H1 (cell line): ENCODE measurements at regions not wholly inside any gene's neighbourhood (a gene's known extent, or its start where the extent isn't known, plus 50 kb on each side); places are given as distances from the start of the nearest gene placed in this dataset.
A peak's percentile ranks its signal among the peaks of the same experiment; 100 is the strongest.

Experiments
- CTCF ChIA-PET: fragments of 300-600 bp; sonication (Branson Sonifier 250); formaldehyde crosslinking; loops from one replicate; lab custom pipeline; 2021; ENCODE audit not compliant: partially characterized antibody; lab: Charles Lee
- POLR2A ChIA-PET: fragments of 300-600 bp; sonication (Branson Sonifier 250); formaldehyde crosslinking; loops from one replicate; lab custom pipeline; 2021; ENCODE audit warnings: inconsistent platforms; ENCODE audit not compliant: partially characterized antibody; lab: Charles Lee
- DNase-seq, 2 experiments: peaks; one replicate each; pipeline versions ENCODE4 v3.0.0 to v3.0.0-alpha.2; 2010 to 2022; ENCODE audit warnings: low spot score in 2 of 2, low read depth in 1 of 2, mixed read lengths in 1 of 2
- FAIRE-seq: peaks from 2 replicates; lab custom pipeline; 2011; peaks lifted over from hg19 to GRCh38; lab: Jason Lieb, UNC
- H2AFZ ChIP-seq: 2 replicates; pipeline ENCODE4 v1.8.1; 2012; ENCODE audit warnings: low read length, inconsistent platforms
- H2AK5ac ChIP-seq: 2 replicates; pipeline ENCODE4 v1.6.1; 2013; ENCODE audit warnings: low read depth, low read length
- H2BK120ac ChIP-seq: replicated peaks from 2 replicates; pipeline ENCODE3; 2013; ENCODE audit warnings: low read depth, low read length, inconsistent platforms
- H2BK12ac ChIP-seq: 2 replicates; pipeline ENCODE4 v1.6.1; 2013; ENCODE audit warnings: low read depth, low read length
- H2BK15ac ChIP-seq: 2 replicates; pipeline ENCODE4 v1.6.1; 2013; ENCODE audit warnings: low read length
- H2BK20ac ChIP-seq: 2 replicates; pipeline ENCODE4 v1.6.1; 2013; ENCODE audit warnings: low read length
- H2BK5ac ChIP-seq: 2 replicates; pipeline ENCODE4 v1.6.1; 2013; ENCODE audit warnings: low read depth, low read length
- H3K14ac ChIP-seq: 2 replicates; pipeline ENCODE4 v1.6.1; 2013; ENCODE audit warnings: inconsistent platforms; ENCODE audit not compliant: insufficient read length
- H3K18ac ChIP-seq: 2 replicates; pipeline ENCODE4 v1.6.1; 2013; ENCODE audit warnings: low read length; ENCODE audit errors: extremely low read depth
- H3K23ac ChIP-seq: 2 replicates; pipeline ENCODE4 v1.6.1; 2013; ENCODE audit warnings: inconsistent platforms; ENCODE audit not compliant: insufficient read length
- H3K23me2 ChIP-seq: 2 replicates; pipeline ENCODE4 v1.6.1; 2013; ENCODE audit warnings: low read depth, low read length
- H3K27ac ChIP-seq: 2 replicates; pipeline ENCODE4 v1.6.1; 2011; ENCODE audit warnings: low read depth, low read length, inconsistent platforms
- H3K27me3 ChIP-seq, 4 experiments: replicated peaks in 1 of 4; 1 replicate in 1 of 4; 2 replicates in 3 of 4; pipeline versions ENCODE4 v1.6.1 to v1.8.1; 2011 to 2013; ENCODE audit warnings: low read length in 3 of 4, mild to moderate bottlenecking in 3 of 4, inconsistent platforms in 2 of 4, mixed read lengths in 2 of 4, moderate library complexity in 1 of 4; ENCODE audit not compliant: control insufficient read depth in 3 of 4, insufficient read depth in 3 of 4; ENCODE audit errors: extremely low read depth in 1 of 4
- H3K36me3 ChIP-seq, 4 experiments: 2 replicates each; pipeline versions ENCODE4 v1.6.1 to v1.8.1; 2011 to 2013; ENCODE audit warnings: mild to moderate bottlenecking in 4 of 4, low read length in 3 of 4, moderate library complexity in 2 of 4, control low read depth in 1 of 4, inconsistent platforms in 1 of 4; ENCODE audit not compliant: insufficient read depth in 4 of 4, control insufficient read depth in 2 of 4
- H3K4ac ChIP-seq: replicated peaks from 2 replicates; pipeline ENCODE3; 2013; ENCODE audit warnings: low read length, low read depth, mixed read lengths, inconsistent platforms; ENCODE audit not compliant: insufficient read length
- H3K4me1 ChIP-seq, 4 experiments: replicated peaks in 1 of 4; 1 replicate in 1 of 4; 2 replicates in 3 of 4; pipeline versions ENCODE4 v1.6.1 to v1.8.1; 2011 to 2013; ENCODE audit warnings: low read length in 3 of 4, inconsistent platforms in 2 of 4, mixed read lengths in 1 of 4; ENCODE audit not compliant: insufficient read depth in 4 of 4, control insufficient read depth in 3 of 4
- H3K4me2 ChIP-seq, 2 experiments: 2 replicates each; pipeline versions ENCODE4 v1.6.1 to v1.8.1; 2011 to 2013; ENCODE audit warnings: low read depth in 2 of 2, low read length in 2 of 2, control low read depth in 1 of 2, inconsistent platforms in 1 of 2, mild to moderate bottlenecking in 1 of 2; ENCODE audit not compliant: insufficient read depth in 1 of 2
- H3K4me3 ChIP-seq, 4 experiments: fragments of 200-600, 300-600 bp in 1 of 4; sonication (generic), shearing (Covaris generic), sonication (Bioruptor Twin) in 1 of 4; 2 replicates each; pipeline versions ENCODE4 v1.5.1 to v1.8.1; 2011 to 2016; ENCODE audit warnings: low read length in 4 of 4, low read depth in 3 of 4, control low read depth in 2 of 4, inconsistent platforms in 2 of 4, mild to moderate bottlenecking in 2 of 4, mixed read lengths in 1 of 4, moderate library complexity in 1 of 4; ENCODE audit not compliant: insufficient read depth in 2 of 4; ENCODE audit errors: extremely low read depth in 1 of 4
- H3K56ac ChIP-seq: replicated peaks from 2 replicates; pipeline ENCODE3; 2013; ENCODE audit warnings: low read depth, mild to moderate bottlenecking, mixed read lengths, low read length, inconsistent platforms; ENCODE audit not compliant: insufficient read length
- H3K79me1 ChIP-seq: 2 replicates; pipeline ENCODE4 v1.6.1; 2013; ENCODE audit warnings: low read depth, low read length, control low read depth
- H3K79me2 ChIP-seq, 2 experiments: 2 replicates each; pipeline versions ENCODE4 v1.6.1 to v1.8.1; 2012 to 2013; ENCODE audit warnings: low read length in 2 of 2, mild to moderate bottlenecking in 2 of 2, inconsistent platforms in 1 of 2; ENCODE audit not compliant: insufficient read depth in 2 of 2, control insufficient read depth in 1 of 2
- H3K9ac ChIP-seq, 4 experiments: replicated peaks in 1 of 4; 1 replicate in 1 of 4; 2 replicates in 3 of 4; pipeline versions ENCODE4 v1.6.1 to v1.8.1; 2011 to 2013; ENCODE audit warnings: low read depth in 3 of 4, low read length in 3 of 4, control low read depth in 2 of 4, mild to moderate bottlenecking in 2 of 4, moderate library complexity in 2 of 4, inconsistent platforms in 1 of 4; ENCODE audit errors: extremely low read depth in 1 of 4
- H3K9me3 ChIP-seq, 2 experiments: 2 replicates each; pipeline versions ENCODE4 v1.6.1 to v1.8.1; 2012 to 2013; ENCODE audit warnings: mild to moderate bottlenecking in 2 of 2, moderate library complexity in 2 of 2, control low read depth in 1 of 2, inconsistent platforms in 1 of 2, low read depth in 1 of 2, low read length in 1 of 2, mixed read lengths in 1 of 2; ENCODE audit not compliant: insufficient read depth in 2 of 2
- H4K20me1 ChIP-seq, 2 experiments: replicated peaks in 1 of 2; 2 replicates each; pipeline versions ENCODE3 to v1.8.1; 2011 to 2013; ENCODE audit warnings: inconsistent platforms in 2 of 2, low read length in 2 of 2, mild to moderate bottlenecking in 1 of 2; ENCODE audit not compliant: insufficient read depth in 2 of 2, control insufficient read depth in 1 of 2
- H4K5ac ChIP-seq: 2 replicates; pipeline ENCODE4 v1.6.1; 2013; ENCODE audit warnings: low read length, low read depth, mixed read lengths, inconsistent platforms; ENCODE audit not compliant: insufficient read length
- H4K8ac ChIP-seq: 2 replicates; pipeline ENCODE4 v1.8.0; 2013; ENCODE audit warnings: mild to moderate bottlenecking, moderate library complexity, low read length, inconsistent platforms; ENCODE audit not compliant: insufficient read depth; ENCODE audit errors: extremely low read depth
- H4K91ac ChIP-seq: replicated peaks from 2 replicates; pipeline ENCODE3; 2013; ENCODE audit warnings: low read length, mixed read lengths, inconsistent platforms; ENCODE audit not compliant: insufficient read length
- JUND ChIP-seq: IDR thresholded peaks from 2 replicates; pipeline ENCODE4 v1.6.1; 2011; ENCODE audit warnings: mild to moderate bottlenecking, improper control_type of control experiment, low read length
- NANOG ChIP-seq: IDR thresholded peaks from 2 replicates; pipeline ENCODE4 v1.6.1; 2011; ENCODE audit warnings: low read length, low read depth, mild to moderate bottlenecking, inconsistent platforms; ENCODE audit not compliant: insufficient read depth, poor library complexity, severe bottlenecking
- PHF8 ChIP-seq: fragments of 200-600 bp; sonication (generic); conservative IDR thresholded peaks from 2 replicates; pipeline ENCODE4 v1.7.1; 2012; ENCODE audit warnings: low read depth, mild to moderate bottlenecking, inconsistent platforms, low read length, moderate library complexity
- SP2 ChIP-seq: IDR thresholded peaks from 2 replicates; pipeline ENCODE4 v1.6.1; 2012; ENCODE audit warnings: mild to moderate bottlenecking, low read length, inconsistent platforms
- WGBS, 2 experiments: shearing (Covaris generic) in 1 of 2; methylation state at CpG; one replicate each; pipeline versions ENCODE4 v1.1.6 to v1.1.7; 2013 to 2015; ENCODE audit warnings: low lambda C conversion rate in 2 of 2, mixed read lengths in 2 of 2, inconsistent platforms in 1 of 2, low coverage in 1 of 2, missing lambda C conversion rate in 1 of 2; ENCODE audit not compliant: insufficient replicate concordance in 2 of 2, insufficient coverage in 1 of 2, insufficient read length in 1 of 2; ENCODE audit errors: extremely low coverage in 1 of 2, missing lambda C conversion rate in 1 of 2; 5-methylcytosine and 5-hydroxymethylcytosine counted together

- Histone ChIP-seq H3K14ac (no peak overlapping the region), H2BK5ac (no peak overlapping the region), H3K23me2 (no peaks in the 10 kb centered on the region), H2BK120ac (no peak overlapping the region), H3K18ac (no peak overlapping the region), H3K4me2 (no peak overlapping the region), H3K36me3 (no peaks in the 10 kb centered on the region), H4K5ac (no peak overlapping the region), H4K8ac (no peak overlapping the region), H4K20me1 (no peaks in the 10 kb centered on the region), H2AK5ac (no peak overlapping the region), H3K9ac (no peak overlapping the region), H3K27ac (no peak overlapping the region), H3K4ac (no peak overlapping the region), H3K79me1 (no peaks in the 10 kb centered on the region), H3K4me1 (peaks cover 0 to 5% (median 0%) of the 10 kb centered on the region in 4 experiments; a peak in 1 of 7 replicates), H2BK12ac (no peak overlapping the region), H3K79me2 (no peaks in the 10 kb centered on the region), H3K23ac (no peak overlapping the region), H4K91ac (no peak overlapping the region), H2BK20ac (no peak overlapping the region), H3K56ac (no peak overlapping the region), H3K4me3 (no peak overlapping the region), H2AFZ (peak overlapping the region; percentile 77), H3K9me3 (peaks cover 0 to 4% of the 10 kb centered on the region in 2 experiments; a peak in 1 of 4 replicates), H3K27me3 (no peaks in the 10 kb centered on the region), H2BK15ac (no peak overlapping the region)
- ChIA-PET CTCF (no interaction called here), POLR2A (no interaction called here)
- FAIRE-seq (no peak), DNase-seq (no peak)
- WGBS, 2 experiments = 88% methylated on average over 3 of the region's 3 CpGs; no CpG with 5 or more reads in 1 of the 2 experiments
- TF ChIP-seq SP2 (no peak), JUND (no peak), NANOG (no peak), PHF8 (no peak)
Observed at GRCh38 chr6:113052506-113052905, 705.4 kb downstream of the RFPL4B start.
